HG03280 (cell line): ENCODE measurements at regions not wholly inside any gene's neighbourhood (a gene's known extent, or its start where the extent isn't known, plus 50 kb on each side); places are given as distances from the start of the nearest gene placed in this dataset.
"Not testable (repeated sequence)": the region's sequence is repeated elsewhere in the genome, so short reads cannot be mapped to it uniquely, and the experiment has no call there.

Experiments used
- ATAC-seq: cut with Tn5 transposase; IDR thresholded peaks from one replicate; pipeline ENCODE4 v1.9.1; 2021; ENCODE audit warnings: mild to moderate bottlenecking, moderate library complexity; ENCODE audit not compliant: unreplicated experiment

- ATAC-seq: no peak
Measured at GRCh38 chr15:81779181-81779580, 266.6 kb downstream of the MEX3B start.

DNA sequence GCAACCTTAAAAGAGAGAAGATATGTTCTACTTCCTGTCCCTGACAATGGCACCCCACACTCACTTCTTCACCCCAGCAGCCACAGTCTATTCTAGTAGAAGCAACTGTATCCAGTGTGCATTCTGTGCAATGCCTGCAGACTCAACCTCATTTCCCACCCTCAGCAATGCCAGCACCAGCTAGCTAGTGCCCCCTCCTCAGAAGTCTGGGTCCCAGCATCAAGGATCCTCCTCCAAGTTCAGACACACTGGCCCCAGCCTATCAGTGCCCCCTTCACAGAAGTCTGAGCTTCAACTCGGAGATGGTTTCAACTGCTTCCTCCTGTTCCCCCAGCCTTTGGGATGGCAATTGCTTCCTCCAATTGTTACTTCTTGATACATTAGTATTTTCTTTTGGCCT, 268.3 kb downstream of the MEX3B start:
- no peak for ATAC-seq

GRCh38 chr15:81776976-81777375, 268.8 kb downstream of the MEX3B start:
- no peak for ATAC-seq

DNA sequence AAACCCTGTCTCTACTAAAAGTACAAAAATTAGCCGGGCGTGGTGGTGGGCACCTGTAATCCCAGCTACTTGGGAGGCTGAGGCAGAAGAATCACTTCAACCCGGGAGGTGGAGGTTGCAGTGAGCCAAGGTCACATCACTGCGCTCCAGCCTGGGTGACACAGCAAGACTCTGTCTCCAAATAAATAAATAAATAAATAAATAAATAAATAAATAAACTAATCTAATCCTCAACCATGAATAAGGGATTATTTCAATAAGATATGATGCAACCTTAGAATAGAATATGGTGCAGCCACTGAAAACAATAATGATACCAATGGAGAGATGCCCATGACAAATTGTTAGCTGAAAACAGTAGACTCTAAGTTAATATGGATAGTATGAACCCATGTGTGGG, 270.0 kb downstream of the MEX3B start:
- not testable (repeated sequence) for ATAC-seq

GRCh38 chr15:81774309-81774708, 271.5 kb downstream of the MEX3B start:
- no peak for ATAC-seq

DNA sequence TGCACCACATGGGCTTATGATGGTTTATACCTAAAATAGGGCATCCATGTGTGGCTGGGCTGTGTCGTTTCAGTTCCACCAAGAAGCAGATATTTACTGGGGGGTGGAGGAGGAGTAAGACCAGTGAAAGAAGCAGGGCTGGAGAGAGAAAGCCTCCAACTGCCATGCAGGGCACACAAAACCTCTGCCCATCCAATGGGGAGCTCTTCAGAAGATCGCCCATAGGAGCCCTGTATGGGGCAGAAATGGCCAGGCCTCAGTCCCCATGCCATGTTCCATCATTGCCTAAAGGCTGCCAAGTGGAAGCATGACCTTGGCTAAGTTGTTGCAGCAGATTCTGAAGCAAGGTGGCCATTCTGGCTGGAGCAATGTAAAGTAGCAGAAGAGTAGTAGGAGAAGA, 277.0 kb downstream of the MEX3B start:
- no peak for ATAC-seq

DNA sequence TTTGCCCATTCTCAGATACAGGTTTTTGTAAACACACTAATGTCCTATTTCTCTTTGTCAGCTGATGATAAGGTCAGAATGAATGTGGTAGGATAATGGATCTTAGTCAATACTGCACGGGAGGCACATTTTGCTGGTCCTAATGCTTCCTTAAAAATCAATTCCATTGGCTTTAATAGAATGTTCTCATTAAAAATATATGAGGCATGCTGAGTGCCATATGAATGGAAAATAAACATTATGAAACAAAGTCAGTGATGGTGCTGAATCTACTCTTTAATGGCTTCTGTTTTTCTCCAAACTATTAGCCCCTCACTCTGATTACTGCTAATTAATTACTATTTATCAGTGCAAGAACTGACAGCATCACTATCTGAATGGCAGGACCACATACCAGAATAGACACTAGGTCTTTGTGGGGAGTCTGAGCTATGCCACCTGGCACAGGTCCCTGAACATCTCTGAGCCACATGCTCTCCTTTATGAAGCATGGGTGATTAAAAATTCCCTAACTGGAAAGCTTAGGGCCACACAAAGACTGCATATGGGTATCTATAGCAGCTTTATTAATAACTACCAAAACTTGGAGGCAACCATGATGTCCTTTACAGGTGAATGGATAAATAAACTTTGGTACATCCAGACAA, 278.9 kb downstream of the MEX3B start:
- ATAC-seq: no peak

- ATAC-seq: no peak
Measured at GRCh38 chr15:81765816-81766215, 280.0 kb downstream of the MEX3B start.

GRCh38 chr15:81763304-81763703, 282.5 kb downstream of the MEX3B start:
- no peak for ATAC-seq

DNA sequence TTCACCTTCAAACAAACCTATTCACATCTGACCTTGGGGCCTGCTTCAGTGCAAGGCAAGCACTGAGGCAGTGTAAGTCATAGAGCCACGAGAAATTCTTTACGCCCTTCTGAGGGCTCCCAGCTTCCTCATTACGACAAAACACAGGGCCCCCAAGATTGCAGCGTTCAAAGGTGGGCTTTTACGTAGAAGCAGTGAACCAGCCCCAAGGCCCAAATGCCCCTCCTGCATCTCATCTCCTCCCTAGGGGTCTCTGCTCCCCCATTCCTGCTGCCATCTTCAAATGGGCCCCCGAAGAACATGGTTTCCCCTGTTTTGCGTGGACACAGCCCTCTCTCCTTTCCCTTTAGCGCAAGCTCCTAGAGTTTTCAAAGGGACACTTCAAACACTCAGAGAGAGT, 285.1 kb downstream of the MEX3B start:
- ATAC-seq: no peak

- ATAC-seq: no peak
Measured at GRCh38 chr15:81758818-81759284, 287.0 kb downstream of the MEX3B start.

DNA sequence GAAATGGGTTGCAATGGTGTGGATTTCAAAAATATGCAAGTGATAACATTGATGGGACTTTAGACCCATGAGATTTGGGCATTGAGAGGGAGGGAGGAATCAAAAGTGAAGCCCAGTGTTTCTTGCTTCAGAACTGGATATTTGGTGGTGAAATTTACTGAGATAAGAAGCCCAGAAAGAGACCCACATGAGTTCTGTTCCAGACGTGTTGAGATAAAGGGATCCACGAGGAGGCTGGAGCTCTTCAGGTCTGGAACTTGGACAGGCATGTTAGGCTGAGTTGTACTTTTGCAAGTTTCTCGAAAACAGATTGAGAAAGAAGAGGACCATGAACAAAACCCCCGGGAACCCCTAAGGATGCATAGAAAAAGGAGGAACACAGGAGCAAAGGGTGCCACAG, 290.2 kb downstream of the MEX3B start:
- no peak for ATAC-seq

DNA sequence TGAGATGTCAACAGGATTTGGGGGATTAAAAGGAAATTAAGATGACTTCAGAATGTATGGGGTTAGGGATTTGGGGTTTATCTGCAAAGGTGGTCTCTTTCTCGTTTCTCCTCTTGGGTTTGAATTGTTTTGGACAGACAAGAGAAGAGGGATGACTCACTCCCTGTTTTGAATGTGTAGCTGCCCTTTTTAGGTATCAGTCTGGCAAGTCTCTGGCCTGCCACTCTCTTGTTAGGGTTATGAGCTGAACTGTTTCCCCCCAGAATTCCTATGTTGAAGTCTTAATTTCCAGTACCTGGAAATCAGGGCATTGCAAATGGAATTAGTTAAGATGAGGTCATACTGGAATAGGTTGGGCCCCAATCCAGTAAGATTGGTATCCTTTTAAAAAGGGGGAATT, 291.7 kb downstream of the MEX3B start:
- no peak for ATAC-seq

- ATAC-seq: no peak
Measured at GRCh38 chr15:81752974-81753373, 292.8 kb downstream of the MEX3B start.

DNA sequence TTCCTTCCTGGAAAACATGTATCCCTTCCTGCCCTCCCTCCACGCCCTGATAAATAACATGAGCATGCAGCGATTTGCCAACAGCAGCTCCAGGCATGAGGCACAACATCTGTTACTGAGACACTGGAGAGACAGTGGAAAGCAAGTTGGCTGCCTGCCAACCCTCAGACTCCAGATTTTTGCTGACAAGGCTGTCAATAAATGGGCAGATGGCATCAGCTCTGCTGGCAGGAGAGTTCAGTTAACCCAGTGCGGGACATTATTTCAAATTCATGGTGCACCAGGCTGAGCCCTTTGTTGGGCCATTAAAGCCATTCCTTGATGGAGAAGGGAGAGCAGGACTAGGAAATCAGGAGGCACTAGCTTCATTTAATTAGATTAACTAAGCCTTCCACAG, 293.3 kb downstream of the MEX3B start:
- no peak for ATAC-seq

DNA sequence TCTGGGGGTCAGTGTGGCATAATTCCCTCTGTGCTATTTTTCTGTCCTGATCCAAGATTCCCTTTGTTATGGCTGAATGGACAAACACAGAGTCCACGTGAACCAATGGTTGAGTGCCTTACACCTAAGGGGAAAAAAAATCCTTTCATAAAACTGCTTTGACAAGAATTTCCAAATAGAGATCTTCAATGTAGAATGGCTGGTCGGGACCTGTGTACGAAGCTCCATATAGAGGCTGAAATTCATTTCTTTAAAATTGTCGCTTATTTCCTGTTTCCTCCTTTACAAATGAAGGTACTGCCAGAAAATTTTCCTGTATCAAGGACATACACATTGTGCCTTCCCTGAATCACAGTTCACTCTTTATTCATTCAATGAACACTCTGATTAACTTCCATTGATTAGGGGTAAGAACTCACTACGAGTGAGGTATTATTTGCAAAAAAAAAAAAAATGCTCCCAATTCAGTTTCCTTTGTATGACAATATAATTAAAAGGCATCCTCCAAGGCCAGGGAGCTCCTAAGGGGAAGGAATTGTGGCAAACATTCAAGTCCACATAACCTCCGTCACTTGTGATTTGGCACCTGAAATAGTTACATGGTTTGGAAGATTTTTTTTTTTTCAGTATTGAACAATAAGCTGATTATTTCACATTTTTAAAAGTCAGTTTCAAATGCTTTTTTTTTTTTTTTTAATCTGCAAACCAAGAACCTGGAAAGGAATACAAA, 293.8 kb downstream of the MEX3B start:
- no peak for ATAC-seq

DNA sequence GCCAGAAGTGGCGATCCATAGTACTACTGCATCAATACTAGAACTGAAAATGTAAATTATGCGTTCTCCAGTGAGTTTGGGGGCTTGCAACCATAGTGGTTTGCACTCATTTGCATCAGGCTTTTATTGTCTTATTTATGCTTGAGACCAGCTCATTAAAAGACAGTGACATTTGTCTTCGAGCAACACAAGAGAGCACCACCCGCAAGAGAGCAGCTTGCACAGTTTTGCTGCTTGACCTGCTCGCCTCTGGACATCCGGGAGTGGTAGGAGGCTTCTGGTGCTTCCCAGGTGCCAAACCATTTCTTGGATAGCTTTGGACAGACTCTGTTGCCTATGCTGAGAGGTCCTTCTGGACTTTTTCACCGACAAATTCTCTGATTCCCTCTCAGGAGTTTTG, 294.6 kb downstream of the MEX3B start:
- ATAC-seq: no peak

DNA sequence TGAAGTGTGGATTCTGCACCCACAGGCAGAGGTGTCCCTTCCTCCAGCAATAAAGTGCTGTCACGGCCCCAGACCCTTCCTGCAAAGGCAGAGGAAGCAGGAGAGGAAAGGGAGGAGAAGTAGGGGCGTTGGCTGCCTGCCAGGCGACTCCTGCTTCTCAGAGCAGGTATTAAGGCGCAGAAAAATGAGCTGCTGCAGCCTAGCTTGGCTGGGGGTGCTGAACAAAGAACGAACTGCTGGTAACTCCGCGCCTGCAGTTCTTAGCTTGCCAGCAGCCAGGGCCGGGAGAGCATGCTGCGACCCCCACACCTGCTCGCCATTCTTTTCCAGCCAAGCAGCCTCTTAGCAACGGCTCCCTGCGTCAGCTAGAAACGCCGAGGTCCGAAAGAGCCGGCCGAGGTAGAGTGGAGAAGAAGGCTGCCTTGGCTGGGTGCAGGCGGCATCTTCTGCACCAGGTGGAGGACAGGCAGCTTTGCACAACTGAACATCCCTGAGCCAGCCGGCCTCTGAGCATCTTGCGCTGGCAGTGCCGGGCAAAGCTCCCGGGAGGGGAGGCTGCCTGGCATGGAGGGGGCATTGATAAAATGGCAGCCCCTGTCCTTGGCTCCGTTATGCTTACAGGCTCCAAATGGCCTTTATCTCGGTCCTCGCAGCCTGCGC, 296.0 kb downstream of the MEX3B start:
- ATAC-seq: no peak

DNA sequence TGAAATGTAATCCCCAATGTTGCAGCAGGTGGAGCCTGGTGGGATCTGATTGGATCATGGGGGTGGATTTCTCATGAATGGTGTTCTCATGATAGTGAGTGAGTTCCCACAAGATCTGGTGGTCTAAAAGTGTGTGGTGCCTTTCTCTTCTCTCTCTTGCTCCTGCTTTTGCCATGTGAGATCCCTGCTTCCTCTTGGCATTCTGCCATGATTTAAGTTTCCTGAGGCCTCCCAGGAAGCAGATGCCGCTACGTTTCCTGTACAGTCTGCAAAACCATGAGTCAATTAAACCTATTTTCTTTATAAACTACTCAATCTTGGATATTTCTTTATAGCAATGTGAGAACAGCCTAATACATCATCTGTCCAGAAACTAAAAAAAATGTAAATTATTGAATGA, 298.3 kb downstream of the MEX3B start:
- ATAC-seq: no peak

GRCh38 chr15:81747026-81747425, 298.8 kb downstream of the MEX3B start:
- ATAC-seq: no peak

DNA sequence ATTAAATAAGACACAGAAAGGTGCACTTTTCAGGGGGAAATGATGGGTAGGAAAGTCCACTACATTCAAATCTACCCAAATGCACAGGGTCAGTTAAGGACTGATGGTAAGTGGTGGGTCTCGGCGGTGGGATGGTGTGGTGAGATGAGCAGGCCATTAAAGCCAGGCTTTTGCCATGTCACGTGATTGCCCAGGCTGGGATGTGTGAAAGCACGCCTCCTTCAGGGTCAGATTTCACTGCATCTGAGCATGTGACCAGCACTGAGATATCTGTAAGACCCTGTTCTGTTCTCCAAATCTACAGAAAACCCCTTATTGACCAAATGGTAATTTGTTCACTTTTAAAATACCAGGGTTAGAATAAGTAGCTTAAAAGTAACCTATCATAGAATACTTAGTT, 301.5 kb downstream of the MEX3B start:
- no peak for ATAC-seq

DNA sequence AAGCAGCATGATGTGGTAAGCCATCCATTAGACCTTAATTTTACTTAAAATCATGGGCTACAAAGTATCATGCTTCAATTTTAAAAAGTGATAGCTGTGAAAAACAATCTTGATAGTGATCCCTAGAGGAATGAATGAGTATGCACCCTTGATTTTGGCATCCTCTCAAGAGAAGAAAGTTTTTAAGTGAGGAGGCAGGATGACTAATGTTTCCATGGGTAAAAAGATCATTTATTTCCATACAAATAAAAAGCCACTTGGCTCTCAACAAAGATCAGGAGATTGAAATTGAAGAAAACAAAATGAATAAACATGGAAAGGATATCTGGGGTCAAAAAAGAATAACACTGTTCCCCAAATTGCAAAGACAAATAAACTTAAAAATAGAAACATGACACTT, 305.4 kb downstream of the MEX3B start:
- no peak for ATAC-seq
